GM23248 (cell line): ENCODE measurements at regions not wholly inside any gene's neighbourhood (a gene's known extent, or its start where the extent isn't known, plus 50 kb on each side); places are given as distances from the start of the nearest gene placed in this dataset.
A peak's percentile ranks its signal among the peaks of the same experiment; 100 is the strongest.
"Not testable (repeated sequence)": the region's sequence is repeated elsewhere in the genome, so short reads cannot be mapped to it uniquely, and the experiment has no call there.

Experiments
- DNase-seq: peaks from one replicate; pipeline ENCODE4 v3.0.0-alpha.2; 2015
- H2AFZ ChIP-seq: fragments of 200-600 bp; sonication (generic); 2 replicates; pipeline ENCODE4 v1.6.1; 2016; ENCODE audit warnings: antibody characterized with exemption
- H3F3A ChIP-seq: fragments of 200-600 bp; sonication (generic); 2 replicates; pipeline ENCODE4 v1.6.1; 2016; ENCODE audit warnings: mild to moderate bottlenecking, antibody characterized with exemption, mixed run types; ENCODE audit not compliant: insufficient read depth
- H3K27ac ChIP-seq: fragments of 200-600 bp; sonication (generic); 2 replicates; pipeline ENCODE4 v1.5.1; 2016; ENCODE audit warnings: mild to moderate bottlenecking
- H3K27me3 ChIP-seq: fragments of 200-600 bp; sonication (generic); replicated peaks from 2 replicates; pipeline ENCODE4 v1.6.1; 2016; ENCODE audit warnings: mild to moderate bottlenecking; ENCODE audit not compliant: insufficient read depth
- H3K36me3 ChIP-seq: fragments of 200-600 bp; sonication (generic); 2 replicates; pipeline ENCODE4 v1.6.1; 2016; ENCODE audit warnings: low read depth, mild to moderate bottlenecking
- H3K4me1 ChIP-seq: fragments of 200-600 bp; sonication (generic); 2 replicates; pipeline ENCODE4 v1.6.1; 2016; ENCODE audit warnings: mild to moderate bottlenecking; ENCODE audit not compliant: insufficient read depth
- H3K4me2 ChIP-seq: fragments of 200-600 bp; sonication (generic); one replicate; pipeline ENCODE4 v1.6.1; 2016; ENCODE audit warnings: mild to moderate bottlenecking; ENCODE audit not compliant: unreplicated experiment
- H3K4me3 ChIP-seq: fragments of 200-600 bp; sonication (generic); 2 replicates; pipeline ENCODE4 v1.5.1; 2016; ENCODE audit warnings: mild to moderate bottlenecking
- H3K79me2 ChIP-seq: fragments of 200-600 bp; sonication (generic); 2 replicates; pipeline ENCODE4 v1.6.1; 2016; ENCODE audit warnings: mild to moderate bottlenecking; ENCODE audit not compliant: insufficient read depth
- H3K9ac ChIP-seq: fragments of 200-600 bp; sonication (generic); 2 replicates; pipeline ENCODE4 v1.6.1; 2016; ENCODE audit warnings: mild to moderate bottlenecking
- H3K9me2 ChIP-seq: fragments of 200-600 bp; sonication (generic); 2 replicates; pipeline ENCODE4 v1.6.1; 2016; ENCODE audit warnings: mixed run types, mild to moderate bottlenecking, moderate library complexity; ENCODE audit not compliant: insufficient read depth
- H3K9me3 ChIP-seq: fragments of 200-600 bp; sonication (generic); one replicate; pipeline ENCODE4 v1.6.1; 2017; ENCODE audit warnings: low read depth
- H4K20me1 ChIP-seq: fragments of 200-600 bp; sonication (generic); 2 replicates; pipeline ENCODE4 v1.6.0; 2016; ENCODE audit not compliant: insufficient read depth
- EZH2 ChIP-seq: fragments of 200-600 bp; sonication (generic); IDR thresholded peaks from 2 replicates; pipeline ENCODE4 v1.6.1; 2018; ENCODE audit warnings: antibody characterized with exemption, mild to moderate bottlenecking; ENCODE audit not compliant: insufficient read depth, poor library complexity, severe bottlenecking
- EZH2phosphoT487 ChIP-seq: fragments of 200-600 bp; sonication (generic); IDR thresholded peaks from 2 replicates; pipeline ENCODE4 v1.6.1; 2018; ENCODE audit warnings: antibody characterized with exemption, moderate library complexity, mild to moderate bottlenecking, low read depth; ENCODE audit not compliant: insufficient read depth
- WGBS, 2 experiments: methylation state at CpG; one replicate each; pipeline ENCODE4 v1.1.6; 2015 to 2017; ENCODE audit warnings: low lambda C conversion rate in 2 of 2, low coverage in 1 of 2; ENCODE audit errors: missing lambda C conversion rate in 2 of 2; 5-methylcytosine and 5-hydroxymethylcytosine counted together
- in situ Hi-C: fragments of 300-500 bp; cut with MboI; formaldehyde crosslinking; loops from 2 replicates; pipeline ENCODE4 v1.15.0; 2020

GRCh38 chr3:115401851-115402501, 221.3 kb upstream of the GAP43 start:
- Histone ChIP-seq H2AFZ (peak overlapping the region; percentile 43; the same call in 1 of the 2 replicates), H3K4me1 (peaks cover 32% of the 10 kb centered on the region)
- 49 to 77% methylated on average over 1 of the region's 1 CpG for WGBS, 2 experiments

GRCh38 chr3:115402651-115403050, 220.7 kb upstream of the GAP43 start:
- TF ChIP-seq EZH2 (no peak), EZH2phosphoT487 (no peak)
- peaks cover 32% of the 10 kb centered on the region for H3F3A ChIP-seq
- H3K4me3 ChIP-seq: no peak overlapping the region
- peak; percentile 31 for DNase-seq
- H3K27me3 ChIP-seq: no peaks in the 10 kb centered on the region
- H3K9me3 ChIP-seq: no peaks in the 10 kb centered on the region
- H2AFZ ChIP-seq: no peak overlapping the region
- no peaks in the 10 kb centered on the region for H4K20me1 ChIP-seq
- H3K9me2 ChIP-seq: no peaks in the 10 kb centered on the region
- peaks cover 32% of the 10 kb centered on the region for H3K4me1 ChIP-seq
- no peaks in the 10 kb centered on the region for H3K79me2 ChIP-seq
- H3K27ac ChIP-seq: peak overlapping the region; percentile 99
- in situ Hi-C loops: no loop called here
- no peaks in the 10 kb centered on the region for H3K36me3 ChIP-seq
- H3K9ac ChIP-seq: peak overlapping the region; percentile 77; the same call in 1 of the 2 replicates
- peak overlapping the region; percentile 38 for H3K4me2 ChIP-seq

More at GRCh38 chr3:115401851-115402501, 221.3 kb upstream of the GAP43 start:
- TF ChIP-seq EZH2phosphoT487 (no peak), EZH2 (no peak)
- no peaks in the 10 kb centered on the region for H3K36me3 ChIP-seq
- no peaks in the 10 kb centered on the region for H4K20me1 ChIP-seq
- H3K9me3 ChIP-seq: no peaks in the 10 kb centered on the region
- peak; percentile 80 for DNase-seq
- peak overlapping the region; percentile 16; the same call in 1 of the 2 replicates for H3K4me3 ChIP-seq
- no peaks in the 10 kb centered on the region for H3K9me2 ChIP-seq
- no peaks in the 10 kb centered on the region for H3K27me3 ChIP-seq
- H3K27ac ChIP-seq: peak overlapping the region; percentile 99
- peaks cover 32% of the 10 kb centered on the region for H3F3A ChIP-seq
- H3K9ac ChIP-seq: peak overlapping the region; percentile 77
- in situ Hi-C loops: no loop called here
- no peaks in the 10 kb centered on the region for H3K79me2 ChIP-seq
- peak overlapping the region; percentile 38 for H3K4me2 ChIP-seq

GRCh38 chr3:115403786-115404185, 219.5 kb upstream of the GAP43 start:
- in situ Hi-C loops: no loop called here
- TF ChIP-seq EZH2phosphoT487 (no peak), EZH2 (no peak)
- Histone ChIP-seq H3K4me1 (peaks cover 32% of the 10 kb centered on the region), H3K79me2 (no peaks in the 10 kb centered on the region), H3K27ac (no peak overlapping the region), H3K27me3 (no peaks in the 10 kb centered on the region), H3K4me2 (no peak overlapping the region), H3K9me3 (no peaks in the 10 kb centered on the region), H3K36me3 (no peaks in the 10 kb centered on the region), H4K20me1 (no peaks in the 10 kb centered on the region), H3K4me3 (no peak overlapping the region), H3F3A (peaks cover 32% of the 10 kb centered on the region), H2AFZ (no peak overlapping the region), H3K9me2 (no peaks in the 10 kb centered on the region), H3K9ac (no peak overlapping the region)
- WGBS, 2 experiments: 48 to 56% methylated on average over 2 of the region's 2 CpGs
- no peak for DNase-seq

GRCh38 chr3:115409596-115409995, 213.7 kb upstream of the GAP43 start:
- in situ Hi-C loops: no loop called here
- H3K9ac ChIP-seq: no peak overlapping the region
- TF ChIP-seq EZH2phosphoT487: no peak
- TF ChIP-seq EZH2: no peak
- H3K27ac ChIP-seq: no peak overlapping the region
- H3F3A ChIP-seq: no peaks in the 10 kb centered on the region
- no peak overlapping the region for H3K4me3 ChIP-seq
- 64 to 65% methylated on average over 5 of the region's 5 CpGs for WGBS, 2 experiments
- DNase-seq: no peak
- H3K36me3 ChIP-seq: no peaks in the 10 kb centered on the region
- H3K79me2 ChIP-seq: no peaks in the 10 kb centered on the region
- H3K9me2 ChIP-seq: no peaks in the 10 kb centered on the region
- H3K4me1 ChIP-seq: peaks cover 3% of the 10 kb centered on the region; the same call in 1 of the 2 replicates
- no peaks in the 10 kb centered on the region for H3K9me3 ChIP-seq
- no peak overlapping the region for H2AFZ ChIP-seq
- no peaks in the 10 kb centered on the region for H3K27me3 ChIP-seq
- H3K4me2 ChIP-seq: no peak overlapping the region
- H4K20me1 ChIP-seq: no peaks in the 10 kb centered on the region

GRCh38 chr3:115414610-115415009, 208.7 kb upstream of the GAP43 start:
- H3K4me3 ChIP-seq, H3K9ac ChIP-seq, H3F3A ChIP-seq, H3K79me2 ChIP-seq, in situ Hi-C loops, DNase-seq, H3K9me2 ChIP-seq, H3K9me3 ChIP-seq, H4K20me1 ChIP-seq, H3K4me2 ChIP-seq, H3K27ac ChIP-seq, H2AFZ ChIP-seq, H3K4me1 ChIP-seq, H3K36me3 ChIP-seq, H3K27me3 ChIP-seq: not testable (repeated sequence)
- WGBS, 2 experiments: 90 to 92% methylated on average over 4 of the region's 4 CpGs
